ENCODE measurements at regions not wholly inside any gene's neighbourhood (a gene's known extent, or its start where the extent isn't known, plus 50 kb on each side); places are given as distances from the start of the nearest gene placed in this dataset.

DNA sequence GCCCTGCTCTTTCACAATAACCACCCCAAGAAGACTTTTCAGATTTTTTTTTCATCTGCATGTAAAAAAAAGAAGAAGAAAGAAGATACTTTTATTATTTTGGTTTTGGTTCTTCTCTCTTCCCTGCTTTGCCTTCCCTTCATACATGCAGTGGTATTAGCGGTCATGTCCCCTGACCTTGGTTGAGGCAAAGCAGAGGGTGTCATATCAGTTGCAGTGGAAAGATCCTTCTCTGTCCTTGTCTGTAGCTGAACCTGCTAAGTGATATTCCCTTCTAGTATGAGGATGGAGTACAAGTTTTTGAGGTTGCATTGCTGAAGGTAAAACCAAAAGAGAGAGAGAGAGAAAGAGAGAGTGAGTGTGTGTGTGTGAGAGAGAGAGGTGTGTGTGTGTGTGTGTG, 345.7 kb downstream of the UTRN start:
- no peak for TF ChIP-seq EZH2 (IDR thresholded peaks at IDR 0.05; ENCODE audit: borderline replicate concordance, low read length)
- TF ChIP-seq, protein P1, sequence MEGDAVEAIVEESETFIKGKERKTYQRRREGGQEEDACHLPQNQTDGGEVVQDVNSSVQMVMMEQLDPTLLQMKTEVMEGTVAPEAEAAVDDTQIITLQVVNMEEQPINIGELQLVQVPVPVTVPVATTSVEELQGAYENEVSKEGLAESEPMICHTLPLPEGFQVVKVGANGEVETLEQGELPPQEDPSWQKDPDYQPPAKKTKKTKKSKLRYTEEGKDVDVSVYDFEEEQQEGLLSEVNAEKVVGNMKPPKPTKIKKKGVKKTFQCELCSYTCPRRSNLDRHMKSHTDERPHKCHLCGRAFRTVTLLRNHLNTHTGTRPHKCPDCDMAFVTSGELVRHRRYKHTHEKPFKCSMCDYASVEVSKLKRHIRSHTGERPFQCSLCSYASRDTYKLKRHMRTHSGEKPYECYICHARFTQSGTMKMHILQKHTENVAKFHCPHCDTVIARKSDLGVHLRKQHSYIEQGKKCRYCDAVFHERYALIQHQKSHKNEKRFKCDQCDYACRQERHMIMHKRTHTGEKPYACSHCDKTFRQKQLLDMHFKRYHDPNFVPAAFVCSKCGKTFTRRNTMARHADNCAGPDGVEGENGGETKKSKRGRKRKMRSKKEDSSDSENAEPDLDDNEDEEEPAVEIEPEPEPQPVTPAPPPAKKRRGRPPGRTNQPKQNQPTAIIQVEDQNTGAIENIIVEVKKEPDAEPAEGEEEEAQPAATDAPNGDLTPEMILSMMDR (IDR thresholded peaks at IDR 0.05; ENCODE audit: low read length) = no peak
- H3K27ac ChIP-seq (ENCODE audit: low read depth, low read length, poor library complexity, severe bottlenecking) = no peak overlapping the region

DNA sequence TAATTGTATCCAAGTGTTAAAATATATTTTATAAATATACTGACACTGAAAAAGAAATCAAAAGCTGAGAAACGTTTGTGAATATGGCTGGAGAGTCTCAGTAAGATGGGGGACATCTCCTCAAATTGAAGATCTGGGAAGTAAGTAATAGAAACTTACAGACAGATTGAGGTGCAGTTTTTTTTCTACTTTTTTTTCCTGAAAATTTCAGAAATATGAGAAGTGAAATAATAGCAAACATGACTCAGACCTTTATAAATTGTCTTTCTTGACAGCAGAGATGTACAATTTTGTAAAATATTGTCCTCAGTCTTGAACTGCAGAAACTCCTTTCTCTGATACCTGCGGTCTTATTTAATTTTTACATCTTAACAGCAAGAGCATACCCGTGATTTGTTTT, 347.1 kb downstream of the UTRN start:
- Histone ChIP-seq H2AFZ (ENCODE audit: low read length) (no peak overlapping the region), H3K4me2 (ENCODE audit: low read length) (no peak overlapping the region), H3K9me2 (ENCODE audit: low read depth, low read length) (no peaks in the 10 kb centered on the region), H4K20me1 (ENCODE audit: insufficient read depth, low read length) (no peaks in the 10 kb centered on the region), H3K9me3 (ENCODE audit: low read length) (no peaks in the 10 kb centered on the region), H3F3A (ENCODE audit: insufficient read depth, low read length) (no peaks in the 10 kb centered on the region), H3K4me1 (ENCODE audit: insufficient read depth, low read length, severe bottlenecking) (no peaks in the 10 kb centered on the region), H3K27me3 (ENCODE audit: insufficient read depth, low read length) (no peaks in the 10 kb centered on the region), H3K79me2 (ENCODE audit: insufficient read depth, low read length) (no peaks in the 10 kb centered on the region), H3K9ac (ENCODE audit: low read length) (no peak overlapping the region), H3K27ac (ENCODE audit: low read depth, low read length, poor library complexity, severe bottlenecking) (no peak overlapping the region), H3K36me3 (ENCODE audit: insufficient read depth, low read length) (no peaks in the 10 kb centered on the region), H3K4me3 (ENCODE audit: low read depth, low read length, poor library complexity, severe bottlenecking) (no peak overlapping the region)
- TF ChIP-seq EZH2 (IDR thresholded peaks at IDR 0.05; ENCODE audit: borderline replicate concordance, low read length) = no peak
- TF ChIP-seq, protein P1 (IDR thresholded peaks at IDR 0.05; ENCODE audit: low read length) = no peak

More for the DNA sequence above, 345.7 kb downstream of the UTRN start:
- Histone ChIP-seq H3K4me2 (ENCODE audit: low read length) (no peak overlapping the region), H2AFZ (ENCODE audit: low read length) (no peak overlapping the region), H3K27me3 (ENCODE audit: insufficient read depth, low read length) (no peaks in the 10 kb centered on the region), H3F3A (ENCODE audit: insufficient read depth, low read length) (no peaks in the 10 kb centered on the region), H3K36me3 (ENCODE audit: insufficient read depth, low read length) (no peaks in the 10 kb centered on the region), H3K4me1 (ENCODE audit: insufficient read depth, low read length, severe bottlenecking) (no peaks in the 10 kb centered on the region), H3K79me2 (ENCODE audit: insufficient read depth, low read length) (no peaks in the 10 kb centered on the region), H3K4me3 (ENCODE audit: low read depth, low read length, poor library complexity, severe bottlenecking) (no peak overlapping the region), H3K9me2 (ENCODE audit: low read depth, low read length) (no peaks in the 10 kb centered on the region), H3K9me3 (ENCODE audit: low read length) (no peaks in the 10 kb centered on the region), H3K9ac (ENCODE audit: low read length) (no peak overlapping the region), H4K20me1 (ENCODE audit: insufficient read depth, low read length) (no peaks in the 10 kb centered on the region)

DNA sequence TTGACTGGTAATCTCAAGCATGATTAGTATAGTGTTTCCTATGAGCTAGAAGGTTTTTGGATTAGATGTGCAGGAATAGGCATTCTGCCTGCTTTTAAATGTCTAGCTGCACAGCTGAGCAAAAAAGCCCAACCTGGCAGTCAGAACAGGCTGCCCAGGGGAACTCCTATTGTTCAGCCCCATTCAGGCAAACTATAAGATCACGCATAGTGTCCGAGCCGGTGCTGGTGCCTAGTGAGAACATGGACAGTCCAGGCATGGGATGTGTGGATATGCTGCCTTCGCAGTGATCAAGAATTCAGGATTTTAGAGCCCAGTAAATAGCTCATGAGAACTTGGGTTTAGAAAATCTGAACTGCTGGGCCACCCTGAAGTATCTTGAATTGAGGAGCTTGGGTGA, 348.8 kb downstream of the UTRN start:
- H3K4me1 ChIP-seq (ENCODE audit: insufficient read depth, low read length, severe bottlenecking) = no peaks in the 10 kb centered on the region
- no peak overlapping the region for H3K4me3 ChIP-seq (ENCODE audit: low read depth, low read length, poor library complexity, severe bottlenecking)
- no peak overlapping the region for H2AFZ ChIP-seq (ENCODE audit: low read length)
- no peaks in the 10 kb centered on the region for H3F3A ChIP-seq (ENCODE audit: insufficient read depth, low read length)
- H3K4me2 ChIP-seq (ENCODE audit: low read length) = no peak overlapping the region
- H3K9ac ChIP-seq (ENCODE audit: low read length) = no peak overlapping the region
- no peak for TF ChIP-seq EZH2 (IDR thresholded peaks at IDR 0.05; ENCODE audit: borderline replicate concordance, low read length)
- TF ChIP-seq, protein P1 (IDR thresholded peaks at IDR 0.05; ENCODE audit: low read length) = no peak
- H3K27ac ChIP-seq (ENCODE audit: low read depth, low read length, poor library complexity, severe bottlenecking) = no peak overlapping the region
- no peaks in the 10 kb centered on the region for H3K27me3 ChIP-seq (ENCODE audit: insufficient read depth, low read length)
- no peaks in the 10 kb centered on the region for H3K9me2 ChIP-seq (ENCODE audit: low read depth, low read length)
- no peaks in the 10 kb centered on the region for H3K36me3 ChIP-seq (ENCODE audit: insufficient read depth, low read length)
- H4K20me1 ChIP-seq (ENCODE audit: insufficient read depth, low read length) = no peaks in the 10 kb centered on the region
- no peaks in the 10 kb centered on the region for H3K79me2 ChIP-seq (ENCODE audit: insufficient read depth, low read length)
- no peaks in the 10 kb centered on the region for H3K9me3 ChIP-seq (ENCODE audit: low read length)

Measured in OCI-LY1 (cell line).